ENCODE measurements at regions not wholly inside any gene's neighbourhood (a gene's known extent, or its start where the extent isn't known, plus 50 kb on each side); places are given as distances from the start of the nearest gene placed in this dataset.
A peak's percentile ranks its signal among the peaks of the same experiment; 100 is the strongest.
"Not testable (repeated sequence)": the region's sequence is repeated elsewhere in the genome, so short reads cannot be mapped to it uniquely, and the experiment has no call there.

DNA sequence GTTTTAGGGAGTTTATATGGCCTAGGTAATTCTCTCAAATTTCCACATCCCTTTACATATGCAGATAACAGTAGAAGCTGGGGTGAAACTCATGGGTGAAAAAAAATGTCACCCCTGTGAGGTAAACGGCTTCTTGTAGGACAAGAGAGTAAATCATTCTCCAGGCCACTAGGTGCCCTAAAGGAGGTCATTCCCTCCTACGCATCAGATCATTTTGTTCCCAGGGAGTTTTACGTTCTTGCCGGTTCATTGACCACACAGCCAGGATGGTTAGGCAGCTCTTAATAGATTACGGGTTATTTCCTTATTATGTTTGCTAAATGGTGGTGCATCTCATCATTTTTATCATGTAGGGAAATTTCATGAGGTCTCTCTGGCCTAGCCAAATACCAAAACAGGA lies 225.8 kb upstream of the NOCT start:
- H3K36me3 Mint-ChIP-seq: no peaks in the 10 kb centered on the region
- H3K9me3 Mint-ChIP-seq: peaks cover 0 to 4% (median 0%) of the 10 kb centered on the region in 7 donors
- H3K27ac Mint-ChIP-seq: no peak overlapping the region
- peaks cover 0 to 9% (median 8%) of the 10 kb centered on the region in 3 donors for H3K27me3 Mint-ChIP-seq
- no peaks in the 10 kb centered on the region for H3K4me1 Mint-ChIP-seq
- DNase-seq (no peak), ATAC-seq (ENCODE audit: low read depth in 2 of 2) (no peak)
- no peak overlapping the region for H3K4me3 Mint-ChIP-seq

DNA sequence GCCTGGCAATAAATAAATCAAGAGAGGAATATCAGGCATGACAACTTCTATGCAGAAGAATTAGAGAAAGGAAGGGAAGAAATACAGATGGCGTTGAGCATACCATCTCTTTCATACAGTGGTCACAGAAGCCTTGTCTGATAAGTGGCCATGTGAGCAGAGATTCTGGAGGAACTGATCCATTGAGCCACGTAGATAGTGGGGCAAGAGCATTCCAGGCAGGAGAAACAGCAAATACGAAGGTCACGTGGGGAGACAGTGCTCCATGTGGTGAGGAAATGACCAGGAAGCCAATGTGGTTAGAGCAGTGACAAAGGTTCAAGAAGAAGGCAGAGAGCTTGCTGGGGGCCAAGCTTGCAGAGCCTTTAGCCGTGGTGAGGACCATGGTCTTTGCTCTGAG lies 226.7 kb upstream of the NOCT start:
- Mint-ChIP-seq H3K4me1 (no peaks in the 10 kb centered on the region), H3K27me3 (peaks cover 0 to 15% (median 9%) of the 10 kb centered on the region in 3 donors), H3K27ac (no peak overlapping the region), H3K9me3 (peaks cover 0 to 4% (median 0%) of the 10 kb centered on the region in 7 donors), H3K36me3 (no peaks in the 10 kb centered on the region), H3K4me3 (no peak overlapping the region)
- DNase-seq: no peak
- ATAC-seq (ENCODE audit: low read depth in 2 of 2): no peak

DNA sequence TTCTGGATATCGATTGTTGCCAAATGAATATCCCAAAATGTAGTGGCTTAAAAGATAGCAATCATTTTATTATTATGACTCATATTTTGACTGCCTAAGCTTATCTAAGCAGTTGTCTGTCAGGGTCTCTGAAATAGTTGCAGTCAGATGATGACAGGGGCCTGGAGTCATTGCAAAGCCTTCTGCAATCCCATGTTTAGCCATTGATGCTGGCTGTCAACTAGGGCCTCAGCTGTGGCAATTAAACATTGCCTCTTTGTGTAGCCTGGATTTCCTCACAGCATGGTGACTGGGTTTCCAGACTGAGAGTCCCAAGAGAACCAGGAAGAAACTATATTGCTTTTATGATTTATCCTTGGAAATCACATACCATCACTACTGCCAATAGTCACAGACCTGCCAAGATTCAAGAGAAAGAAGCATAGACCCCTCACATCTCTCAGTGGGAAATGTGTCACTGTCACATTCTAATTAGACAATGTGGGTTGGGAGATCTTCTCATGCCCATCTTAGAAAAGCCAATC lies 227.3 kb upstream of the NOCT start:
- Mint-ChIP-seq H3K27ac (no peak overlapping the region), H3K36me3 (no peaks in the 10 kb centered on the region), H3K4me1 (no peaks in the 10 kb centered on the region), H3K9me3 (peaks cover 0 to 4% (median 0%) of the 10 kb centered on the region in 7 donors), H3K4me3 (no peak overlapping the region), H3K27me3 (peaks cover 0 to 16% (median 9%) of the 10 kb centered on the region in 3 donors)
- DNase-seq (no peak), ATAC-seq (ENCODE audit: low read depth in 2 of 2) (no peak)

DNA sequence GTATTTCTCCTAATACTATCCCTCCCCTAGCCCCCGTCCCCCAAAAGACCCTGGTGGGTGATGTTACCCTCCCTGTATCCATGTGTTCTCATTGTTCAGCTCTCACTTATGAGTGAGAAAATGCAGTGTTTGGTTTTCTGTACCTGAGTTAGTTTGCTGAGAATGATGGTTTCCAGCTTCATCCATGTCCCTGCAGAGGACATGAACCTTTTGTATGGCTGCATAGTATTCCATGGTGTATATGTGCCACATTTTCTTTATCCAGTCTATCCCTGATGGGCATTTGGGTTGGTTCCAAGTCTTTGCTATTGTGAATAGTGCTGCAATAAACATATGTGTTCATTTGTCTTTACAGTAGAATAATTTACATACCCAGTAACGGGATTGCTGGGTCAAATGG lies 235.8 kb upstream of the NOCT start:
- not testable (repeated sequence) for H3K27me3 Mint-ChIP-seq; ATAC-seq (ENCODE audit: low read depth in 2 of 2); H3K4me1 Mint-ChIP-seq; H3K36me3 Mint-ChIP-seq; H3K4me3 Mint-ChIP-seq; H3K27ac Mint-ChIP-seq; DNase-seq
- peaks cover 0 to 11% (median 7%) of the 10 kb centered on the region in 7 donors for H3K9me3 Mint-ChIP-seq

DNA sequence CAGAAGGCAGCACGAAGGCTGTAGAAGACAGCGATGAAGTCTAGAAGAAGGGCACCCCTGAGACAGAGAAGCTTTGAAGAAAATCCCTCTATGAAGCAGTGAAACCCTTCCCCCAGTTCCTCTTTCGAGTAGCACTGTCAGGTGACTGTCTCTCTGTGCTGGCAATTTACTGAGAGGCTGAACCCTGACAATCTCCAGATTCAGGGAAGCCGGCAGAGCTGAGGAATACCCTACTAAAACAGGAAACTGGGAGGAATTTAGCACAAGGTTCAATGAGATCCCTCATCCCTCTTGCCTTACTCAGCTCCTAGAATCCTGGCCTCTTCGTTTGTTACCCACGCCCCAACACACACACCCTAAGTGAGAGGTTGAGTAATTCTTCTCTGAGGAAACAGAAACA lies 239.7 kb upstream of the NOCT start:
- Mint-ChIP-seq H3K9me3 (peaks cover 0 to 11% (median 3%) of the 10 kb centered on the region in 7 donors), H3K27me3 (peaks cover 0 to 5% (median 0%) of the 10 kb centered on the region in 3 donors), H3K4me1 (no peaks in the 10 kb centered on the region), H3K27ac (no peak overlapping the region), H3K36me3 (no peaks in the 10 kb centered on the region), H3K4me3 (peak overlapping the region in 1 of 8 donors; percentile 68)
- ATAC-seq (ENCODE audit: low read depth in 2 of 2) (peak in 1 of 2 donors; percentile 27), DNase-seq (no peak)

DNA sequence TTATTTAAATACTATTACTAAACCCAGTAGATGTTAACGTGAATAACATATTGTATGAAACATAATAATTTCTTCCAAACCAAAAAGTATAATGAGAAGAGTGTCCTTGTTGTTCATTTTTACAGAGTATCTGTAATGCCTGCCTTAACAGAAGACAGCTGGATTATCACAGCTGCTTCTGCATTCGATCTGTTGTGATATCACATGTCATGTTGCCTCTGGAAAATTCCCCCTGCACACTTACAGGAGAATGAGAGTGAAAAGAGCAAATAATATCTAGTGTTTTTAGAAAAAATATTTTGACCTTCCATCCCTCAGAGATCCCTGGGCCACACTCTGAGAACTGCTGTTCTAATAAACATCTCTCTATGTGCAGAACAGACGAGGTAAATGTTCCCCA lies 240.1 kb upstream of the NOCT start:
- Mint-ChIP-seq H3K4me1 (no peaks in the 10 kb centered on the region), H3K9me3 (peaks cover 0 to 10% (median 2%) of the 10 kb centered on the region in 7 donors), H3K27ac (no peak overlapping the region), H3K36me3 (no peaks in the 10 kb centered on the region), H3K27me3 (peaks cover 0 to 5% (median 0%) of the 10 kb centered on the region in 3 donors), H3K4me3 (peak overlapping the region in 1 of 8 donors; percentile 68)
- ATAC-seq (ENCODE audit: low read depth in 2 of 2): no peak
- DNase-seq: no peak

DNA sequence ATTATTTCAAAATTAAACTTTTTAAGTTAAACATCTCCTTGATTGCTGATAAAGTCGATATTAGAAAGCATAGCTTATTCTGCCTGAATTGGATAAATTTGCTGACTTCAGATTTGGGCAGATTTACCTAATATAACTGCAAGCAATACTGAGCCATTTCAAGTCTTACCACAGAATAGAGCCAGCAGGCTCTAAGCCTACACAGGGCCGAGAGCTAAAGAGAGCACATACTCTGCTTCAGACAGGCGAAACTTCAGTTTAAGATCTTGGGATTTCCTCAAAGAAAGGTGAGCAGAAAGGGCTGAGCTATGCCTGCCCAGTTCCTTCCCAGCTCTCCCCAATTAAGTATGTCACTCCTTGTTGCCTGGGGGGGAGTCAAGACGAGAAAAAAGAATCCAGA lies 240.6 kb upstream of the NOCT start:
- no peak for ATAC-seq (ENCODE audit: low read depth in 2 of 2)
- H3K4me3 Mint-ChIP-seq: no peak overlapping the region

DNA sequence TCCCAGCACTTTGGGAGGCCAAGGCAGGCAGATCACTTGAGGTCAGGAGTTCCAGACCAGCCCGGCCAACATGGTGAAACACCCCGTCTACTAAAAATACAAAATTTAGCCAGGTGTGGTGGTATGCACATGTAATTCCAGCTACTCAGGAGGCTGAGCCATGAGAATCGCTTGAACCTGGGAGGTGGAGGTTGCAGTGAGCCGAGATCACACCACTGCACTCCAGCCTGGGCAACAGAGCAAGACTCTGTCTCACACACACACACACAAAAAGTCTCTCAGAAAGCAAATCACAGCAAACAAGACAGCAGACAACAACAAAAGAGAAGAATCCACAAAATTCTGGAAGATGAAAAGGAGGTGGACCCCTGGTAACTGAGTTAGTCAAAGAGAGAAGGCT lies 241.5 kb upstream of the NOCT start:
- H3K27me3 Mint-ChIP-seq; ATAC-seq (ENCODE audit: low read depth in 2 of 2); H3K9me3 Mint-ChIP-seq; H3K27ac Mint-ChIP-seq; H3K4me3 Mint-ChIP-seq; H3K36me3 Mint-ChIP-seq; DNase-seq; H3K4me1 Mint-ChIP-seq: not testable (repeated sequence)

More for the DNA sequence above, 240.6 kb upstream of the NOCT start:
- Mint-ChIP-seq H3K27ac (no peak overlapping the region), H3K27me3 (peaks cover 0 to 5% (median 0%) of the 10 kb centered on the region in 3 donors), H3K36me3 (no peaks in the 10 kb centered on the region), H3K9me3 (peaks cover 0 to 5% (median 0%) of the 10 kb centered on the region in 7 donors), H3K4me1 (no peaks in the 10 kb centered on the region)
- no peak for DNase-seq

DNA sequence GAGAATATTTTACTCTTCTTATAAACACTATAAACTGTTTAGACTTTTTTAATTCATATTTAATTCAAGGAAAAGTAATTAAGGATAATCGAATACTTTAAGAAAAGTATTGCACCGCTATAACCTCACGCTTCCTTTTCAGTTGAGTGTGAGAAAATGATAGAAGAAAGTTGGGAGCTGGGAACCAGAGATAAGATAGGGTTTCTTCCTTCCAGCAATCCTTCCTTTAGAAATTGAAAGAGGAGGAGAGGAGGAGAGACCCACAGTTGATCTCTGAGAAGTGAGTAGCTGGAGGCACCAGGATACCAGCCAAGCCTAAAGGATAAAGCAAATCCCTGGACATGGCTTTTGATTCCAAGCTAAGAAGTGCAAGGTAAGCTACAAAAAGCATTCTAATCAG lies 242.3 kb upstream of the NOCT start:
- Mint-ChIP-seq H3K9me3 (peaks cover 0 to 4% (median 0%) of the 10 kb centered on the region in 7 donors), H3K27ac (no peak overlapping the region), H3K4me3 (no peak overlapping the region), H3K36me3 (no peaks in the 10 kb centered on the region), H3K4me1 (no peaks in the 10 kb centered on the region), H3K27me3 (peaks cover 0 to 10% (median 5%) of the 10 kb centered on the region in 3 donors)
- no peak for DNase-seq
- no peak for ATAC-seq (ENCODE audit: low read depth in 2 of 2)

DNA sequence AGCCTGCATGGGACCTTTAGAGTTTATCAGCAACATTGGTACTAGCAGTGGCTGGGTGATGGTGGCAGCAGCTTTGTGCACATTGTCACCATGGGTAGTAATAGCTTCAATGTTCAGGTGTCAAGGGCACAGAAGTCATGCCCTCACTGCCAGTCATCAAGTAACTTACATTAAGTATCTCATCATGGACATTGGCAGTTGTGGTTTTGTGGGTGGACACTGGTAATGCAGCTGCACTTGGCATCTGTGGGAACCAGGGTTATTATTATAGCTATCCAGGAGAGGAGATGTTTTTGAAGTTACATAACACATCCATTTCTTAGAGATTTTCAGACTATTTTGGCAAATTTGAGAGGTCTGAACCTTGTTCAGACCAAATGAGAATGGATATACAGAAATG lies 243.2 kb upstream of the NOCT start:
- H3K27ac Mint-ChIP-seq: no peak overlapping the region
- no peak for ATAC-seq (ENCODE audit: low read depth in 2 of 2)
- H3K4me1 Mint-ChIP-seq: no peaks in the 10 kb centered on the region
- H3K36me3 Mint-ChIP-seq: no peaks in the 10 kb centered on the region
- H3K27me3 Mint-ChIP-seq: peaks cover 0 to 11% (median 5%) of the 10 kb centered on the region in 3 donors
- no peak overlapping the region for H3K4me3 Mint-ChIP-seq
- no peak for DNase-seq
- peaks cover 0 to 4% (median 0%) of the 10 kb centered on the region in 7 donors for H3K9me3 Mint-ChIP-seq

DNA sequence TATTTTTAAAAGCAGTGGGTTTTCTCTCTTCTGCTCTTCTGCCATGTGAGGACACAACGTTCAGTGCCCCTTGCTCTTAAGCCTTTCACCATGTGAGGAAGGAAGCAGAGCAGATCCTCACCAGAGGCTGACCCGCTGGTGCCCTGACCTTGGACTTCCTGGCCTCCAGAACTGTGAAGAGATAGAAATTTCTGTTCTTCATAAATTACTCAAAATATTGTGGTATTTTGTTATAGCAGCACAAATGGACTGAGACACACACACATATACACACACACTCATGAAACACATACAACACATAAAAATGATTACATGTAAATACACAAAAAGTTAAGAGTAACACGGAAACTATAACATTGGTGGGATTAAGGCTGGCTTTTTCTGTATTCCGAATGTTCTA lies 244.8 kb upstream of the NOCT start:
- no peak overlapping the region for H3K4me3 Mint-ChIP-seq
- H3K9me3 Mint-ChIP-seq: peaks cover 0 to 4% (median 0%) of the 10 kb centered on the region in 7 donors
- ATAC-seq (ENCODE audit: low read depth in 2 of 2): no peak
- H3K27ac Mint-ChIP-seq: no peak overlapping the region
- DNase-seq: no peak
- peaks cover 0 to 11% (median 5%) of the 10 kb centered on the region in 3 donors for H3K27me3 Mint-ChIP-seq
- no peaks in the 10 kb centered on the region for H3K36me3 Mint-ChIP-seq
- no peaks in the 10 kb centered on the region for H3K4me1 Mint-ChIP-seq

DNA sequence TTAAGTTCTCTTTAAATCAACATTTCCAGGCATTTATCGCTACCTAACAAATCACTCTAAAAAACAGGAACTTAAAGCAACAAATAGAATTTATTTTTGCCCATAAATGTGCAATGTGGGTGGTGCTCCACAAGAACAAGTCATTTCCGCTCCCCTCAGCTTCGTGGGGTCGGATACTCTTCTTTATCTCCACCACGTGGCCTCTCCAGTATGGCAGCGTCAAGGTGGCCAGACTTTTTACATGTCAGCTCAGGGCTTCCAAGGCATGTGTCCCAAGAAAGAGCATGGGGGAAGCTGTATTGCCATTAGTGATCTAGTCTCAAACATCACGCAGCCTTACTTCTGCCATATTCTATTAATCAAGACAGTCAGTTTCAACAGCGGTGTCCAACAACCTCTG lies 249.2 kb upstream of the NOCT start:
- no peak for ATAC-seq (ENCODE audit: low read depth in 2 of 2)
- Mint-ChIP-seq H3K27me3 (peaks cover 3 to 11% (median 6%) of the 10 kb centered on the region in 3 donors), H3K4me1 (no peaks in the 10 kb centered on the region)

DNA sequence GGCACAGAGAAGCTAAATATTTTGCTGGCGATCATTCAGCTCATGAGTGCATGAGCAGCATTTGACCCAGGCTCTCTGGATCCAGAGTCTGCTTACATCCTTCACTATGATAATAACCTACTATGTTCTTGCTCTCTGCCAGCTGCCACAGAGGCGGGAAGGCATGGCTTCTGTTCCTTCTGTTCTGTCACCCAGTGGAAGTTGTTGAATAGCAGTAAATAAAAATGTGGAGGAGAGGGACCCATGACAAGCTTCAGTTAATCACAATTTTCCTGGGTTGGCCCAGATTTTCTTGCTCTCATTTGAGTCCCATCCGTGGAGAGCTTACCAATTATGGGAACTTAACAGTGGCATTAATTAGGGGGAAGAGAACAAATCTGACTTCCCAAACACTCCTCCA lies 250.1 kb upstream of the NOCT start:
- peaks cover 3 to 11% (median 6%) of the 10 kb centered on the region in 3 donors for H3K27me3 Mint-ChIP-seq
- no peak overlapping the region for H3K4me3 Mint-ChIP-seq
- H3K27ac Mint-ChIP-seq: no peak overlapping the region
- H3K36me3 Mint-ChIP-seq: no peaks in the 10 kb centered on the region
- ATAC-seq (ENCODE audit: low read depth in 2 of 2) (no peak), DNase-seq (no peak)
- H3K4me1 Mint-ChIP-seq: no peaks in the 10 kb centered on the region
- H3K9me3 Mint-ChIP-seq: peaks cover 0 to 4% (median 0%) of the 10 kb centered on the region in 7 donors

More for the DNA sequence above, 249.2 kb upstream of the NOCT start:
- DNase-seq: no peak
- Mint-ChIP-seq H3K27ac (no peak overlapping the region), H3K9me3 (peaks cover 0 to 4% (median 0%) of the 10 kb centered on the region in 7 donors), H3K36me3 (no peaks in the 10 kb centered on the region), H3K4me3 (no peak overlapping the region)

DNA sequence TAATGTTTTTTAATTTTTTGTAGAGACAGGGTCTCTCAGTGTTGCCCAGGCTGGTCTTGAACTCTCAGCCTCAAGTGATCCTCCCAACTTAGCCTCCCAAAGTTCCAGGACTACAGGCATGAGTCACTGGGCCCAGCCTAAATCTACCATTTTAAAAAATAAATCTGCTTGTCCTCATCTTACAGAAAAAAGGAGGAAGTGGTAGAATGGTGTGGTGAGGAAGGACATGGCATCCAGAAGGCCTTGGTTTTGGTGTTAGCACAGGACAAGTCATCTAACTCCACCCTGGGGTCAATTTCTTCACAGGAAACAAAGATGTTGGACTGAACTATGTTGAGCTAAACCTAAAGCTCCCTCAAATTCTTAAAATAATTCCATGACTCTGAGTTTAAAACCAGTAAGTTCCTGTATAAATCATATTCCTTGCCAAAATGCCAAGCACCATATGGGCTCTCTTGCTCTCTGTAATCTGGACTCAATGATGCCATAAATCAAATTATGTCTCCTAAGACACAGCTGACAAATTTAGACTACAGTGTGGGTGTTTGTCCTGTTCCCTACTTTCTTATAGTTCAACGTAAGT lies 253.9 kb upstream of the NOCT start:
- peaks cover 3 to 6% (median 6%) of the 10 kb centered on the region in 3 donors for H3K27me3 Mint-ChIP-seq
- DNase-seq: no peak
- H3K36me3 Mint-ChIP-seq: no peaks in the 10 kb centered on the region
- H3K4me3 Mint-ChIP-seq: no peak overlapping the region
- H3K27ac Mint-ChIP-seq: no peak overlapping the region
- no peak for ATAC-seq (ENCODE audit: low read depth in 2 of 2)
- H3K4me1 Mint-ChIP-seq: no peaks in the 10 kb centered on the region
- peaks cover 0 to 2% (median 0%) of the 10 kb centered on the region in 7 donors for H3K9me3 Mint-ChIP-seq
